ENCODE measurements at regions not wholly inside any gene's neighbourhood (a gene's known extent, or its start where the extent isn't known, plus 50 kb on each side); places are given as distances from the start of the nearest gene placed in this dataset.
"Not testable (repeated sequence)": the region's sequence is repeated elsewhere in the genome, so short reads cannot be mapped to it uniquely, and the experiment has no call there.

DNA sequence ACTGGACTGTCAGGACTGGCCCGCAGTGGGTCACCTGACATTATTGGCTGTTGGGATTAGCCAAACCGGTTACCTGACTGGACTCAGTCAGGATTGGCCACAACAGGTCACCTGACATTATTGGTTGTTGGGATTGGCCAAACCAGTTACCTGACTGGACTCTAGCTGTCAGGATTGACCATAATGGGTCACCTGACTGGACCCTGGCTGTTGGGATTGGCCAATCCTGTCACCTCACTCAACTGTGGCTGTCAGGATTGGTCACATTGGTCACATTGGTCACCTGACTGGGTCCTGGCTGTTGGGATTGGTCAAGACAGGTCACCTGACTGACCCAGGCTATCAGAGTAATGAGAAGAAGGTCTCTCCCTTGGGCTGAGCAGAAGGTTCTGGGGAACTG is 207.7 kb upstream of the SDK2 start:
- TF ChIP-seq EZH2 (IDR thresholded peaks at IDR 0.05) (no peak), EZH2phosphoT487 (IDR thresholded peaks at IDR 0.05) (no peak)
- TF ChIP-seq, protein P1, sequence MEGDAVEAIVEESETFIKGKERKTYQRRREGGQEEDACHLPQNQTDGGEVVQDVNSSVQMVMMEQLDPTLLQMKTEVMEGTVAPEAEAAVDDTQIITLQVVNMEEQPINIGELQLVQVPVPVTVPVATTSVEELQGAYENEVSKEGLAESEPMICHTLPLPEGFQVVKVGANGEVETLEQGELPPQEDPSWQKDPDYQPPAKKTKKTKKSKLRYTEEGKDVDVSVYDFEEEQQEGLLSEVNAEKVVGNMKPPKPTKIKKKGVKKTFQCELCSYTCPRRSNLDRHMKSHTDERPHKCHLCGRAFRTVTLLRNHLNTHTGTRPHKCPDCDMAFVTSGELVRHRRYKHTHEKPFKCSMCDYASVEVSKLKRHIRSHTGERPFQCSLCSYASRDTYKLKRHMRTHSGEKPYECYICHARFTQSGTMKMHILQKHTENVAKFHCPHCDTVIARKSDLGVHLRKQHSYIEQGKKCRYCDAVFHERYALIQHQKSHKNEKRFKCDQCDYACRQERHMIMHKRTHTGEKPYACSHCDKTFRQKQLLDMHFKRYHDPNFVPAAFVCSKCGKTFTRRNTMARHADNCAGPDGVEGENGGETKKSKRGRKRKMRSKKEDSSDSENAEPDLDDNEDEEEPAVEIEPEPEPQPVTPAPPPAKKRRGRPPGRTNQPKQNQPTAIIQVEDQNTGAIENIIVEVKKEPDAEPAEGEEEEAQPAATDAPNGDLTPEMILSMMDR (IDR thresholded peaks at IDR 0.05) = no peak
- Mint-ChIP-seq H3K36me3 (no peaks in the 10 kb centered on the region), H3K9me3 (peaks cover 18% of the 10 kb centered on the region), H3K4me3 (no peak overlapping the region), H3K27ac (no peak overlapping the region), H3K27me3 (ENCODE audit: insufficient read depth, low read depth) (peaks cover 15% of the 10 kb centered on the region), H3K4me1 (peaks cover 20% of the 10 kb centered on the region)
- Histone ChIP-seq H3F3A (ENCODE audit: low read depth) (no peaks in the 10 kb centered on the region), H3K27ac (no peak overlapping the region), H3K9ac (no peak overlapping the region), H3K4me2 (no peak overlapping the region), H3K9me3 (ENCODE audit: low read depth) (no peaks in the 10 kb centered on the region), H3K27me3 (no peaks in the 10 kb centered on the region), H3K4me3 (no peak overlapping the region), H4K20me1 (ENCODE audit: low read depth) (no peaks in the 10 kb centered on the region), H3K79me2 (ENCODE audit: low read depth) (no peaks in the 10 kb centered on the region), H2AFZ (replicated peaks) (no peak overlapping the region), H3K36me3 (no peaks in the 10 kb centered on the region), H3K4me1 (no peaks in the 10 kb centered on the region)
- no peak for DNase-seq (ENCODE audit: low spot score)

DNA sequence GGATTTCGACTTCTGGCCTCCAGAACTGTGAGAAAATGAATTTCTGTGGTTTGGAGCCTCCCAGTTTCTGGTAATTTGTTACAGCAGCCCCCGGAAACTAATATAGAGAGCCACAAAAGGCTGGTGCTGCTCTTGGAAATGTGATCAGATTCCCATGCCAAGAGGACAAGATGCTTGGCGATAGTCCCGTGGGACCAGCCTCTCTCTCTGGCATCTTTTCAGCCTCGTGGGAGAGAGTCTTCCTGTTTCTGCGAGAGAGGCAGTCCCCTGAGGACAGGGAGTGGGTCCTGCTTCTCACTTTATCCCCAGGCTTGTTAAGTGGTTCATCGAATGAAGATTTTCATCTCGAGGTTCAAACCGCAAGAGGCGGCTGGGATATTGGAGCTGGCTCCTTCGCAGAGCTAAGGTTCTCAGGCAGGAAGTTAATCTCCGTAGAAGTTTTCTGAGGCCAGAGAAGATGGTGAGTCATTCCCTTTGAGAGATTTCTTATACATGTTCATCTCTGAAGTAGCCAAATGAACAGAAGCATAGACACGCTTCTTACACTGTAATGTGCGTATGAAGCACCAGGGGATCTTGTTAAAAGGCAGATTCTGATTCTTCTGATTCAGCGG is 211.6 kb upstream of the SDK2 start:
- Histone ChIP-seq H3K9ac (no peak overlapping the region), H3K4me1 (no peaks in the 10 kb centered on the region), H3K4me2 (no peak overlapping the region), H3F3A (ENCODE audit: low read depth) (no peaks in the 10 kb centered on the region), H3K79me2 (ENCODE audit: low read depth) (no peaks in the 10 kb centered on the region), H3K27ac (no peak overlapping the region), H3K4me3 (no peak overlapping the region), H2AFZ (replicated peaks) (no peak overlapping the region), H4K20me1 (ENCODE audit: low read depth) (no peaks in the 10 kb centered on the region), H3K36me3 (no peaks in the 10 kb centered on the region), H3K9me3 (ENCODE audit: low read depth) (no peaks in the 10 kb centered on the region), H3K27me3 (no peaks in the 10 kb centered on the region)
- Mint-ChIP-seq H3K27ac (peak overlapping the region; percentile 17), H3K9me3 (peaks cover 18% of the 10 kb centered on the region), H3K27me3 (ENCODE audit: insufficient read depth, low read depth) (peaks cover 13% of the 10 kb centered on the region), H3K36me3 (no peaks in the 10 kb centered on the region), H3K4me3 (no peak overlapping the region), H3K4me1 (peaks cover 11% of the 10 kb centered on the region)
- DNase-seq (ENCODE audit: low spot score) = no peak
- TF ChIP-seq, protein P1 (IDR thresholded peaks at IDR 0.05) = no peak
- TF ChIP-seq EZH2phosphoT487 (IDR thresholded peaks at IDR 0.05) (no peak), EZH2 (IDR thresholded peaks at IDR 0.05) (no peak)

DNA sequence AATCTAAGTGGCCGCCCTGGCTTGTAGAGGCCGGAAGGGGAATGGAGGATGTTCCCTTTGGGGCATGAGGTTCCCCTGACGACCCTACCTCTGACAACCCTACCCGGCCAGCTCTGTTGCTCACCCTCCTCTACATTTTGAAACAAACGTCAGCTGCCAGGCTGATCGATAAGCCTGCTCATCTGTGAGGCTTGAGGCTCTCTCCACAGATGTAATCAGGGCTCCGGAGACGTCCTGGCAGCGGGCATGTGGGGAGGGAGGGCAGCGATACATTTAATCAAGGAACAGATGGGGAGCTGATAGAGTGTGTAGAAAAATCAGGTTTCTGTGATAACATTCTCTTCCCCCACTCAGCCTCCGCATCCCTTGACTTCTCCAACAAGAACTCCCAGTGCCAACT is 212.3 kb upstream of the SDK2 start:
- Mint-ChIP-seq H3K4me3 (no peak overlapping the region), H3K27ac (peak overlapping the region; percentile 17), H3K9me3 (peaks cover 18% of the 10 kb centered on the region), H3K36me3 (no peaks in the 10 kb centered on the region), H3K27me3 (ENCODE audit: insufficient read depth, low read depth) (peaks cover 11% of the 10 kb centered on the region), H3K4me1 (peaks cover 4% of the 10 kb centered on the region)
- H4K20me1 ChIP-seq (ENCODE audit: low read depth) = no peaks in the 10 kb centered on the region
- H2AFZ ChIP-seq (replicated peaks) = no peak overlapping the region
- H3K4me2 ChIP-seq = no peak overlapping the region
- no peaks in the 10 kb centered on the region for H3F3A ChIP-seq (ENCODE audit: low read depth)
- H3K9me3 ChIP-seq (ENCODE audit: low read depth) = no peaks in the 10 kb centered on the region
- H3K4me1 ChIP-seq = no peaks in the 10 kb centered on the region
- no peak overlapping the region for H3K27ac ChIP-seq
- TF ChIP-seq EZH2phosphoT487 (IDR thresholded peaks at IDR 0.05) (no peak), EZH2 (IDR thresholded peaks at IDR 0.05) (no peak)
- TF ChIP-seq, protein P1 (IDR thresholded peaks at IDR 0.05) = no peak
- H3K27me3 ChIP-seq = no peaks in the 10 kb centered on the region
- no peaks in the 10 kb centered on the region for H3K79me2 ChIP-seq (ENCODE audit: low read depth)
- H3K36me3 ChIP-seq = no peaks in the 10 kb centered on the region
- H3K4me3 ChIP-seq = no peak overlapping the region
- no peak overlapping the region for H3K9ac ChIP-seq
- no peak for DNase-seq (ENCODE audit: low spot score)

DNA sequence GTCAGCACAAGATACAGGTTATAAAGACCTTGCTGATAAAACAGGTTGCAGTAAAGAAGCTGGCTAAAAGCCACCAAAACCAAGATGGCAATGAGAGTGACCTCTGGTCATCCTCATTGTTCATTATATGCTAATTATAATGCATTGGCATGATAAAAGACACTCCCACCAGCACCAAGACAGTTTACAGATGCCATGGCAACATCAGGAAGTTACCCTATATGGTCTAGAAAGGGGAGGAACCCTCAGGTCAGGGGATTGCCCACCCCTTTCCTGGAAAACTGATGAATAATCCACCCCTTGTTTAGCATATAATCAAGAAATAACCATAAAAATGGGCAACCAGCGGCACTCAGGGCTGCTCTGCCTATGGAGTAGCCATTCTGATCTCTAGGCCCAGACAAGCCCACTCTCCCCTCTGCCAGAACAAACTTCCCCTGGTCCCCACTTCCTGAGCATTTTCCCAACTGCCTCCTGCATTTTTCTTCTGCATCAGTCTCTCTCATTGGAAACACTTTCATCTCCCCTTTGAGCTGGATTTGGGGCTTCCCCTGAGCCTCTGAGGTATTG is 215.3 kb upstream of the SDK2 start:
- not testable (repeated sequence) for H3K9me3 ChIP-seq (ENCODE audit: low read depth); H3K36me3 ChIP-seq; H3K9me3 Mint-ChIP-seq; H4K20me1 ChIP-seq (ENCODE audit: low read depth); H3K27me3 Mint-ChIP-seq (ENCODE audit: insufficient read depth, low read depth); H3K4me2 ChIP-seq; H3K4me3 ChIP-seq; H3K79me2 ChIP-seq (ENCODE audit: low read depth); DNase-seq (ENCODE audit: low spot score); H3K4me1 Mint-ChIP-seq; H3K9ac ChIP-seq; H2AFZ ChIP-seq (replicated peaks); H3K27ac Mint-ChIP-seq; H3F3A ChIP-seq (ENCODE audit: low read depth); H3K27ac ChIP-seq; H3K4me1 ChIP-seq; H3K4me3 Mint-ChIP-seq; H3K27me3 ChIP-seq; H3K36me3 Mint-ChIP-seq

All from neural progenitor cell (in vitro differentiated cells).